ENCODE measurements at regions not wholly inside any gene's neighbourhood (a gene's known extent, or its start where the extent isn't known, plus 50 kb on each side); places are given as distances from the start of the nearest gene placed in this dataset.

GRCh38 chr10:47057471-47057870 lies 146.2 kb downstream of the PTPN20 start:
- H2BK12ac ChIP-seq (ENCODE audit: low read length) = no peak overlapping the region
- H3K79me2 ChIP-seq (ENCODE audit: control insufficient read depth, insufficient read depth, low read length, poor library complexity) = no peaks in the 10 kb centered on the region
- no peak overlapping the region for H2AFZ ChIP-seq (ENCODE audit: insufficient read depth, low read length, poor library complexity)
- H4K91ac ChIP-seq (ENCODE audit: low read depth, low read length) = no peak overlapping the region
- no peaks in the 10 kb centered on the region for H3K9me3 ChIP-seq (ENCODE audit: insufficient read depth, low read depth, low read length)
- no peak overlapping the region for H2AK5ac ChIP-seq (ENCODE audit: low read length)
- H3K4me3 ChIP-seq (ENCODE audit: low read depth, low read length) = no peak overlapping the region
- no peaks in the 10 kb centered on the region for H3K4me1 ChIP-seq (ENCODE audit: control insufficient read depth in 1 of 2, insufficient read depth in 2 of 2, low read length in 2 of 2)
- no peak overlapping the region for H3K9ac ChIP-seq (ENCODE audit: low read length)
- H3K79me1 ChIP-seq (ENCODE audit: low read length) = no peaks in the 10 kb centered on the region
- no peak overlapping the region for H3K14ac ChIP-seq (ENCODE audit: low read length)
- H3K18ac ChIP-seq (ENCODE audit: low read length) = no peak overlapping the region
- no peaks in the 10 kb centered on the region for H3K36me3 ChIP-seq (ENCODE audit: control insufficient read depth in 1 of 2, insufficient read depth in 2 of 2, low read length in 2 of 2)
- H2BK120ac ChIP-seq (ENCODE audit: insufficient read depth, low read length, poor library complexity) = no peak overlapping the region
- no CpG with 5 or more reads among the region's 6 CpGs for WGBS (ENCODE audit: extremely low coverage, insufficient coverage, insufficient read length)
- H3K4ac ChIP-seq (ENCODE audit: low read depth, low read length) = no peak overlapping the region
- H3K23ac ChIP-seq (ENCODE audit: low read length) = no peak overlapping the region
- H3K27ac ChIP-seq (ENCODE audit: low read depth, low read length) = no peak overlapping the region
- no peak overlapping the region for H4K12ac ChIP-seq (ENCODE audit: low read depth, low read length)
- no peak overlapping the region for H2BK5ac ChIP-seq (ENCODE audit: low read depth, low read length, poor library complexity)
- DNase-seq = no peak
- no peak overlapping the region for H3K4me2 ChIP-seq (ENCODE audit: low read length)
- H4K8ac ChIP-seq (ENCODE audit: low read depth, low read length) = no peak overlapping the region
- H3K27me3 ChIP-seq (ENCODE audit: insufficient read depth, low read length) = no peaks in the 10 kb centered on the region

GRCh38 chr10:47058032-47058702 lies 146.9 kb downstream of the PTPN20 start:
- Histone ChIP-seq H3K79me2 (ENCODE audit: control insufficient read depth, insufficient read depth, low read length, poor library complexity) (no peaks in the 10 kb centered on the region), H4K91ac (ENCODE audit: low read depth, low read length) (no peak overlapping the region), H3K14ac (ENCODE audit: low read length) (no peak overlapping the region), H2AFZ (ENCODE audit: insufficient read depth, low read length, poor library complexity) (no peak overlapping the region), H3K4me3 (ENCODE audit: low read depth, low read length) (no peak overlapping the region), H2AK5ac (ENCODE audit: low read length) (no peak overlapping the region), H3K4me1 (ENCODE audit: control insufficient read depth in 1 of 2, insufficient read depth in 2 of 2, low read length in 2 of 2) (no peaks in the 10 kb centered on the region), H3K4me2 (ENCODE audit: low read length) (no peak overlapping the region), H4K12ac (ENCODE audit: low read depth, low read length) (no peak overlapping the region), H4K8ac (ENCODE audit: low read depth, low read length) (no peak overlapping the region), H3K4ac (ENCODE audit: low read depth, low read length) (no peak overlapping the region), H3K9me3 (ENCODE audit: insufficient read depth, low read depth, low read length) (no peaks in the 10 kb centered on the region), H3K27ac (ENCODE audit: low read depth, low read length) (no peak overlapping the region), H3K23ac (ENCODE audit: low read length) (no peak overlapping the region), H3K27me3 (ENCODE audit: insufficient read depth, low read length) (no peaks in the 10 kb centered on the region), H2BK12ac (ENCODE audit: low read length) (no peak overlapping the region), H3K9ac (ENCODE audit: low read length) (no peak overlapping the region), H2BK120ac (ENCODE audit: insufficient read depth, low read length, poor library complexity) (no peak overlapping the region), H3K36me3 (ENCODE audit: control insufficient read depth in 1 of 2, insufficient read depth in 2 of 2, low read length in 2 of 2) (no peaks in the 10 kb centered on the region), H2BK5ac (ENCODE audit: low read depth, low read length, poor library complexity) (no peak overlapping the region), H3K18ac (ENCODE audit: low read length) (no peak overlapping the region), H3K79me1 (ENCODE audit: low read length) (no peaks in the 10 kb centered on the region)
- WGBS (ENCODE audit: extremely low coverage, insufficient coverage, insufficient read length) = no CpG with 5 or more reads among the region's 9 CpGs
- no peak for DNase-seq

- H4K12ac ChIP-seq (ENCODE audit: low read depth, low read length) = no peak overlapping the region
- no peak overlapping the region for H3K23ac ChIP-seq (ENCODE audit: low read length)
- H3K79me2 ChIP-seq (ENCODE audit: control insufficient read depth, insufficient read depth, low read length, poor library complexity) = no peaks in the 10 kb centered on the region
- H2AK5ac ChIP-seq (ENCODE audit: low read length) = no peak overlapping the region
- no peak overlapping the region for H2AFZ ChIP-seq (ENCODE audit: insufficient read depth, low read length, poor library complexity)
- no peaks in the 10 kb centered on the region for H3K9me3 ChIP-seq (ENCODE audit: insufficient read depth, low read depth, low read length)
- H4K91ac ChIP-seq (ENCODE audit: low read depth, low read length) = no peak overlapping the region
- H2BK12ac ChIP-seq (ENCODE audit: low read length) = no peak overlapping the region
- no peak overlapping the region for H3K9ac ChIP-seq (ENCODE audit: low read length)
- no peaks in the 10 kb centered on the region for H3K27me3 ChIP-seq (ENCODE audit: insufficient read depth, low read length)
- no peak overlapping the region for H2BK120ac ChIP-seq (ENCODE audit: insufficient read depth, low read length, poor library complexity)
- no peak overlapping the region for H4K8ac ChIP-seq (ENCODE audit: low read depth, low read length)
- H3K18ac ChIP-seq (ENCODE audit: low read length) = no peak overlapping the region
- no peaks in the 10 kb centered on the region for H3K79me1 ChIP-seq (ENCODE audit: low read length)
- no peak overlapping the region for H3K27ac ChIP-seq (ENCODE audit: low read depth, low read length)
- H3K36me3 ChIP-seq (ENCODE audit: control insufficient read depth in 1 of 2, insufficient read depth in 2 of 2, low read length in 2 of 2) = no peaks in the 10 kb centered on the region
- no peak overlapping the region for H3K14ac ChIP-seq (ENCODE audit: low read length)
- H3K4me2 ChIP-seq (ENCODE audit: low read length) = no peak overlapping the region
- no peak overlapping the region for H3K4ac ChIP-seq (ENCODE audit: low read depth, low read length)
- peak in 1 of 2 donors; percentile 29 for DNase-seq
- H3K4me3 ChIP-seq (ENCODE audit: low read depth, low read length) = no peak overlapping the region
- H3K4me1 ChIP-seq (ENCODE audit: control insufficient read depth in 1 of 2, insufficient read depth in 2 of 2, low read length in 2 of 2) = no peaks in the 10 kb centered on the region
- no CpG with 5 or more reads among the region's 11 CpGs for WGBS (ENCODE audit: extremely low coverage, insufficient coverage, insufficient read length)
- no peak overlapping the region for H2BK5ac ChIP-seq (ENCODE audit: low read depth, low read length, poor library complexity)
Observed at GRCh38 chr10:47058961-47059391, 147.7 kb downstream of the PTPN20 start.

- Histone ChIP-seq H3K14ac (ENCODE audit: low read length) (no peak overlapping the region), H2AFZ (ENCODE audit: insufficient read depth, low read length, poor library complexity) (no peak overlapping the region), H2BK120ac (ENCODE audit: insufficient read depth, low read length, poor library complexity) (no peak overlapping the region), H3K79me2 (ENCODE audit: control insufficient read depth, insufficient read depth, low read length, poor library complexity) (no peaks in the 10 kb centered on the region), H3K36me3 (ENCODE audit: control insufficient read depth in 1 of 2, insufficient read depth in 2 of 2, low read length in 2 of 2) (no peaks in the 10 kb centered on the region), H3K27me3 (ENCODE audit: insufficient read depth, low read length) (no peaks in the 10 kb centered on the region), H3K27ac (ENCODE audit: low read depth, low read length) (no peak overlapping the region), H3K9me3 (ENCODE audit: insufficient read depth, low read depth, low read length) (no peaks in the 10 kb centered on the region), H3K4ac (ENCODE audit: low read depth, low read length) (no peak overlapping the region), H2AK5ac (ENCODE audit: low read length) (no peak overlapping the region), H3K4me2 (ENCODE audit: low read length) (no peak overlapping the region), H3K18ac (ENCODE audit: low read length) (no peak overlapping the region), H3K9ac (ENCODE audit: low read length) (no peak overlapping the region), H4K91ac (ENCODE audit: low read depth, low read length) (no peak overlapping the region), H4K8ac (ENCODE audit: low read depth, low read length) (no peak overlapping the region), H2BK5ac (ENCODE audit: low read depth, low read length, poor library complexity) (no peak overlapping the region), H3K4me1 (ENCODE audit: control insufficient read depth in 1 of 2, insufficient read depth in 2 of 2, low read length in 2 of 2) (no peaks in the 10 kb centered on the region), H4K12ac (ENCODE audit: low read depth, low read length) (no peak overlapping the region), H3K79me1 (ENCODE audit: low read length) (no peaks in the 10 kb centered on the region), H3K4me3 (ENCODE audit: low read depth, low read length) (no peak overlapping the region), H2BK12ac (ENCODE audit: low read length) (no peak overlapping the region), H3K23ac (ENCODE audit: low read length) (no peak overlapping the region)
- DNase-seq = no peak
- WGBS (ENCODE audit: extremely low coverage, insufficient coverage, insufficient read length) = no CpG with 5 or more reads among the region's 15 CpGs
Observed at GRCh38 chr10:47059606-47060311, 148.5 kb downstream of the PTPN20 start.
